GM23248 (cell line): ENCODE measurements at regions not wholly inside any gene's neighbourhood (a gene's known extent, or its start where the extent isn't known, plus 50 kb on each side); places are given as distances from the start of the nearest gene placed in this dataset.

Experiments
- DNase-seq: peaks from one replicate; pipeline ENCODE4 v3.0.0-alpha.2; 2015
- H2AFZ ChIP-seq: fragments of 200-600 bp; sonication (generic); 2 replicates; pipeline ENCODE4 v1.6.1; 2016; ENCODE audit warnings: antibody characterized with exemption
- H3F3A ChIP-seq: fragments of 200-600 bp; sonication (generic); 2 replicates; pipeline ENCODE4 v1.6.1; 2016; ENCODE audit warnings: mild to moderate bottlenecking, antibody characterized with exemption, mixed run types; ENCODE audit not compliant: insufficient read depth
- H3K27ac ChIP-seq: fragments of 200-600 bp; sonication (generic); 2 replicates; pipeline ENCODE4 v1.5.1; 2016; ENCODE audit warnings: mild to moderate bottlenecking
- H3K27me3 ChIP-seq: fragments of 200-600 bp; sonication (generic); replicated peaks from 2 replicates; pipeline ENCODE4 v1.6.1; 2016; ENCODE audit warnings: mild to moderate bottlenecking; ENCODE audit not compliant: insufficient read depth
- H3K36me3 ChIP-seq: fragments of 200-600 bp; sonication (generic); 2 replicates; pipeline ENCODE4 v1.6.1; 2016; ENCODE audit warnings: low read depth, mild to moderate bottlenecking
- H3K4me1 ChIP-seq: fragments of 200-600 bp; sonication (generic); 2 replicates; pipeline ENCODE4 v1.6.1; 2016; ENCODE audit warnings: mild to moderate bottlenecking; ENCODE audit not compliant: insufficient read depth
- H3K4me2 ChIP-seq: fragments of 200-600 bp; sonication (generic); one replicate; pipeline ENCODE4 v1.6.1; 2016; ENCODE audit warnings: mild to moderate bottlenecking; ENCODE audit not compliant: unreplicated experiment
- H3K4me3 ChIP-seq: fragments of 200-600 bp; sonication (generic); 2 replicates; pipeline ENCODE4 v1.5.1; 2016; ENCODE audit warnings: mild to moderate bottlenecking
- H3K79me2 ChIP-seq: fragments of 200-600 bp; sonication (generic); 2 replicates; pipeline ENCODE4 v1.6.1; 2016; ENCODE audit warnings: mild to moderate bottlenecking; ENCODE audit not compliant: insufficient read depth
- H3K9ac ChIP-seq: fragments of 200-600 bp; sonication (generic); 2 replicates; pipeline ENCODE4 v1.6.1; 2016; ENCODE audit warnings: mild to moderate bottlenecking
- H3K9me2 ChIP-seq: fragments of 200-600 bp; sonication (generic); 2 replicates; pipeline ENCODE4 v1.6.1; 2016; ENCODE audit warnings: mixed run types, mild to moderate bottlenecking, moderate library complexity; ENCODE audit not compliant: insufficient read depth
- H3K9me3 ChIP-seq: fragments of 200-600 bp; sonication (generic); one replicate; pipeline ENCODE4 v1.6.1; 2017; ENCODE audit warnings: low read depth
- H4K20me1 ChIP-seq: fragments of 200-600 bp; sonication (generic); 2 replicates; pipeline ENCODE4 v1.6.0; 2016; ENCODE audit not compliant: insufficient read depth
- EZH2 ChIP-seq: fragments of 200-600 bp; sonication (generic); IDR thresholded peaks from 2 replicates; pipeline ENCODE4 v1.6.1; 2018; ENCODE audit warnings: antibody characterized with exemption, mild to moderate bottlenecking; ENCODE audit not compliant: insufficient read depth, poor library complexity, severe bottlenecking
- EZH2phosphoT487 ChIP-seq: fragments of 200-600 bp; sonication (generic); IDR thresholded peaks from 2 replicates; pipeline ENCODE4 v1.6.1; 2018; ENCODE audit warnings: antibody characterized with exemption, moderate library complexity, mild to moderate bottlenecking, low read depth; ENCODE audit not compliant: insufficient read depth
- WGBS, 2 experiments: methylation state at CpG; one replicate each; pipeline ENCODE4 v1.1.6; 2015 to 2017; ENCODE audit warnings: low lambda C conversion rate in 2 of 2, low coverage in 1 of 2; ENCODE audit errors: missing lambda C conversion rate in 2 of 2; 5-methylcytosine and 5-hydroxymethylcytosine counted together
- in situ Hi-C: fragments of 300-500 bp; cut with MboI; formaldehyde crosslinking; loops from 2 replicates; pipeline ENCODE4 v1.15.0; 2020

GRCh38 chr2:14952400-14952963 lies 320.0 kb downstream of the LRATD1 start:
- H3K27me3 ChIP-seq: no peaks in the 10 kb centered on the region
- no peaks in the 10 kb centered on the region for H3F3A ChIP-seq
- no peaks in the 10 kb centered on the region for H3K79me2 ChIP-seq
- TF ChIP-seq EZH2phosphoT487: no peak
- no peak for TF ChIP-seq EZH2
- in situ Hi-C loops: no loop called here
- H3K4me3 ChIP-seq: no peak overlapping the region
- WGBS, 2 experiments: 21 to 23% methylated on average over 6 of the region's 6 CpGs
- H3K27ac ChIP-seq: no peak overlapping the region
- H3K9ac ChIP-seq: no peak overlapping the region
- H3K4me2 ChIP-seq: no peak overlapping the region
- no peaks in the 10 kb centered on the region for H3K9me2 ChIP-seq
- H3K4me1 ChIP-seq: no peaks in the 10 kb centered on the region
- H2AFZ ChIP-seq: no peak overlapping the region
- H4K20me1 ChIP-seq: no peaks in the 10 kb centered on the region
- no peak for DNase-seq
- no peaks in the 10 kb centered on the region for H3K9me3 ChIP-seq
- no peaks in the 10 kb centered on the region for H3K36me3 ChIP-seq

- TF ChIP-seq EZH2 (no peak), EZH2phosphoT487 (no peak)
- no peak overlapping the region for H3K4me3 ChIP-seq
- H3K4me1 ChIP-seq: no peaks in the 10 kb centered on the region
- no peaks in the 10 kb centered on the region for H4K20me1 ChIP-seq
- H3K27ac ChIP-seq: no peak overlapping the region
- H3K36me3 ChIP-seq: no peaks in the 10 kb centered on the region
- in situ Hi-C loops: no loop called here
- H3K9me3 ChIP-seq: no peaks in the 10 kb centered on the region
- H3F3A ChIP-seq: no peaks in the 10 kb centered on the region
- no peaks in the 10 kb centered on the region for H3K79me2 ChIP-seq
- WGBS, 2 experiments: 26 to 44% methylated on average over 2 of the region's 2 CpGs
- H3K4me2 ChIP-seq: no peak overlapping the region
- H3K9me2 ChIP-seq: no peaks in the 10 kb centered on the region
- H2AFZ ChIP-seq: no peak overlapping the region
- no peak overlapping the region for H3K9ac ChIP-seq
- DNase-seq: peak; percentile 1
- no peaks in the 10 kb centered on the region for H3K27me3 ChIP-seq
Observed at GRCh38 chr2:14960686-14961324, 328.3 kb downstream of the LRATD1 start.

- WGBS, 2 experiments: 6 to 8% methylated on average over 2 of the region's 2 CpGs
- in situ Hi-C loops: no loop called here
- H3K4me1 ChIP-seq: no peaks in the 10 kb centered on the region
Observed at GRCh38 chr2:14967729-14968128, 335.2 kb downstream of the LRATD1 start.

GRCh38 chr2:14975381-14975780 lies 342.9 kb downstream of the LRATD1 start:
- H4K20me1 ChIP-seq: no peaks in the 10 kb centered on the region
- no peaks in the 10 kb centered on the region for H3K36me3 ChIP-seq
- H3K79me2 ChIP-seq: no peaks in the 10 kb centered on the region
- H3K9me3 ChIP-seq: no peaks in the 10 kb centered on the region
- DNase-seq: peak; percentile 7
- no peak for TF ChIP-seq EZH2
- no peak for TF ChIP-seq EZH2phosphoT487
- no peak overlapping the region for H2AFZ ChIP-seq
- no peak overlapping the region for H3K27ac ChIP-seq
- no peaks in the 10 kb centered on the region for H3K27me3 ChIP-seq
- in situ Hi-C loops: no loop called here
- H3K9ac ChIP-seq: no peak overlapping the region
- H3K4me3 ChIP-seq: no peak overlapping the region
- H3K4me2 ChIP-seq: no peak overlapping the region
- WGBS, 2 experiments: 42 to 46% methylated on average over 2 of the region's 2 CpGs
- H3K9me2 ChIP-seq: no peaks in the 10 kb centered on the region
- no peaks in the 10 kb centered on the region for H3K4me1 ChIP-seq
- no peaks in the 10 kb centered on the region for H3F3A ChIP-seq

More at GRCh38 chr2:14967729-14968128, 335.2 kb downstream of the LRATD1 start:
- Histone ChIP-seq H3K4me3 (no peak overlapping the region), H4K20me1 (no peaks in the 10 kb centered on the region), H3K9ac (no peak overlapping the region), H3K79me2 (no peaks in the 10 kb centered on the region), H3F3A (no peaks in the 10 kb centered on the region), H3K9me2 (no peaks in the 10 kb centered on the region), H3K4me2 (no peak overlapping the region), H3K27me3 (no peaks in the 10 kb centered on the region), H3K9me3 (no peaks in the 10 kb centered on the region), H2AFZ (no peak overlapping the region), H3K36me3 (no peaks in the 10 kb centered on the region), H3K27ac (no peak overlapping the region)
- no peak for DNase-seq
- TF ChIP-seq EZH2phosphoT487: no peak
- no peak for TF ChIP-seq EZH2
